ENCODE measurements at regions not wholly inside any gene's neighbourhood (a gene's known extent, or its start where the extent isn't known, plus 50 kb on each side); places are given as distances from the start of the nearest gene placed in this dataset.

DNA sequence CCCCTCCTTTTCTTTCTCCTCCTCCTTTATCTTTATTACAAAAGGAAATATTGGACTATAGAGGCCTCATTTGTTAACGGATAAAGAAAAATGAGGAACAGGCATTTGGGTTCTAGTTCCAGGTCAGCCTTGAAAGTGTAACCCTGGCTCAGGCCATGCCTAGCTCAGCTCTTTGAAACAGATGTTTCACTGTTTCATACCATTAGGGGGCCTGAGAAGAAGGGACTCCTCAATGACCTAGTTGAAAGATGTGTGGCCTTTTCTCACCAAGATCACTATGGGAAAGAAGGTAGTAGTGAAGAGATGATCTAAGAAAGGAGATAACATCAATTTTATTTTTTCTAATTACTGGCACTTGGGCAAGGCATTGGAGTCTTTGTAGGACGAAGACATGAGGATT, 952.7 kb downstream of the SLC4A3 start:
- TF ChIP-seq CTCF (conservative IDR thresholded peaks at IDR 0.05; ENCODE audit: low read length), result no peak
- no peak for DNase-seq (ENCODE audit: low read depth)
- no peak overlapping the region for H3K4me3 ChIP-seq (ENCODE audit: low read length)

DNA sequence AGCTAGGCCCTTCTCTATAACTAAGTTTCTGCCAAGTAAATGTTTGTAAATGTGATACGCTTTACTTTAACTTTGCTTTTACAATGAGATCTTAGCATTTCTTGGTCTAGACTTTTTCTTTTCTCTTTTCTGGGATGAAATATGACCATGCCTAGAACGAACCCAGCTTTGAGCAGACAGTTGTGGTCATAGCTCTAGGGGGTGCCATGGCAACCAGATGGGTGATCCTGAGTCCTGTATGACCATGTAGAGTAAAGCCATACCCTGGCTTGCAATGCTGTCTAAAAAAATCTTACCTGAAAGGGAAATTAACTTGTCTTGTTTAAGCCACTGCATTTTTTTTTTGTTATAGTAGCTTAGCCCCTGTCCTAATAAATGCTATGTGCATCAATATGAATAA, 956.3 kb downstream of the SLC4A3 start:
- no peak for DNase-seq (ENCODE audit: low read depth)
- no peak for TF ChIP-seq CTCF (conservative IDR thresholded peaks at IDR 0.05; ENCODE audit: low read length)
- H3K4me3 ChIP-seq (ENCODE audit: low read length), result no peak overlapping the region

DNA sequence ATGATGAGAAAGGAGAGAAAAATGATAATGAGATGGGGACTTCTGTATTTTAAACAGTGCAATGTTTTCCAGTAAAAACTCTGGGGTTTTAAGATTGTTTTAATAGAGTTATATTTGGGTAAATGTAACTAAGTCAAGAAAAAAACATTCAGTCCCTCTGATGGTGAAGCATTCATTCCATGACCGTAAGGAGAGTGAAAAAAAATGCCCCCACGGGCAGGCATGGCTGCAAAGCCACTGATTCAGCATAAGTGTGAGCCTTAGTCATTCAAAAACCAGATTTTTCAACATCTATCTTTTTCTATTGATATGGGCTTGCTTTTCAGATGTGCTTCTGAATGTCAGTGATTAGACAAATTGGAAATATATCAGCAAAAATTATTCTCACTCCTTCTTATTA, 957.8 kb downstream of the SLC4A3 start:
- TF ChIP-seq CTCF (conservative IDR thresholded peaks at IDR 0.05; ENCODE audit: low read length), result no peak
- no peak overlapping the region for H3K4me3 ChIP-seq (ENCODE audit: low read length)
- DNase-seq (ENCODE audit: low read depth), result peak; percentile 4

DNA sequence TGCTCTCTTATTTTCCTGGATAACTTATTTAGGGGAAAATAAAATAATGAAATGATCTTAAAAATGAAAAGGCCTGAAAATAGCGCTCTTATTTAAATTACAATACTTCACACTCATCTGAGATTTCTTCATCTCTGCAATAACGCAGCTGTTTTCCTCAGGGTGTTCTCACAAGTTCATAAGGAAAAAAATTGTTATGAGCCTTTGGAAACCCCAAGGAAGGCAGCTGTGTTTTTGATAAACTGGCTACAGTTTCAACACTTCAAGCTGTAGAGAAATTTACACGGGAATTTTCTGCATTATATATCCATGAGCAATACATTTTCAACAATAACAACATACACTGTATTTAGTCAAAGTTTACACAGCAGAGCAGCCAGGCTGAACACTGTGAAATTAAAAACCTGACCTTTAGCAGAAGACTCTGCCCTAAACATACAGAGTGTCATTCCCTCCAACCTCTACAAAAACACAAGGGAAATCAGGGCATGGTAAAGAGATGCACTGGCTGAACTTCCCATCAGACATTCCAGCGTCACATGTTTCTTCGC, 959.6 kb downstream of the SLC4A3 start:
- no peak overlapping the region for H3K4me3 ChIP-seq (ENCODE audit: low read length)
- DNase-seq (ENCODE audit: low read depth), result no peak
- no peak for TF ChIP-seq CTCF (conservative IDR thresholded peaks at IDR 0.05; ENCODE audit: low read length)

- no peak for TF ChIP-seq CTCF (conservative IDR thresholded peaks at IDR 0.05; ENCODE audit: low read length)
- no peak overlapping the region for H3K4me3 ChIP-seq (ENCODE audit: low read length)
- DNase-seq (ENCODE audit: low read depth), result no peak
Measured at GRCh38 chr2:220588148-220588547, 960.7 kb downstream of the SLC4A3 start.

GRCh38 chr2:220590476-220590875, 963.0 kb downstream of the SLC4A3 start:
- TF ChIP-seq CTCF (conservative IDR thresholded peaks at IDR 0.05; ENCODE audit: low read length), result no peak
- H3K4me3 ChIP-seq (ENCODE audit: low read length), result no peak overlapping the region
- no peak for DNase-seq (ENCODE audit: low read depth)

- no peak for TF ChIP-seq CTCF (conservative IDR thresholded peaks at IDR 0.05; ENCODE audit: low read length)
- no peak for DNase-seq (ENCODE audit: low read depth)
- H3K4me3 ChIP-seq (ENCODE audit: low read length), result no peak overlapping the region
Measured at GRCh38 chr2:220593526-220593925, 966.1 kb downstream of the SLC4A3 start.

Measured in AG10803 (cell line).